ENCODE measurements at regions not wholly inside any gene's neighbourhood (a gene's known extent, or its start where the extent isn't known, plus 50 kb on each side); places are given as distances from the start of the nearest gene placed in this dataset.
A peak's percentile ranks its signal among the peaks of the same experiment; 100 is the strongest.

- TF ChIP-seq CEBPB (IDR thresholded peaks at IDR 0.05; ENCODE audit: borderline replicate concordance in 1 of 2, low read depth in 2 of 2, low read length in 2 of 2) (no peak), MXI1 (IDR thresholded peaks at IDR 0.05; ENCODE audit: low read depth, low read length) (no peak), HDGF (IDR thresholded peaks at IDR 0.05) (no peak), ZBED1 (IDR thresholded peaks at IDR 0.05; ENCODE audit: borderline replicate concordance) (no peak), ZSCAN29 (IDR thresholded peaks at IDR 0.05) (no peak), ZNF384 (IDR thresholded peaks at IDR 0.05; ENCODE audit: borderline replicate concordance, low read depth, low read length) (no peak)
These were observed 296.8 kb downstream of the TENT5A start (continued) for GRCh38 chr6:81455641-81456040.

GRCh38 chr6:81451787-81452186 is 300.7 kb downstream of the TENT5A start:
- no peak for FAIRE-seq
- RAD21 ChIA-PET (ENCODE audit: unreplicated experiment): interaction anchor here (1.2 kb wide), 1 partner anchor 111 kb away, joined by 3 read pairs; no protein-coding TSS in a partner anchor
- in situ Hi-C loops (cut with MboI): no loop called here
- ATAC-seq: peak; percentile 95
- Histone ChIP-seq H3K4me2 (ENCODE audit: control insufficient read depth, insufficient read depth) (no peak overlapping the region), H3K9me3 (replicated peaks; ENCODE audit: control insufficient read depth, insufficient read depth, low read length) (no peaks in the 10 kb centered on the region), H3K4me1 (ENCODE audit: control insufficient read depth, insufficient read depth, low read length) (no peaks in the 10 kb centered on the region), H3K4me3 (no peak overlapping the region), H3K27ac (ENCODE audit: control insufficient read depth, insufficient read depth) (no peak overlapping the region), H3K79me2 (ENCODE audit: control insufficient read depth, insufficient read depth, low read length) (no peaks in the 10 kb centered on the region), H3K27me3 (replicated peaks in 1 of 2; ENCODE audit: control insufficient read depth in 2 of 2, insufficient read depth in 2 of 2, low read length in 1 of 2) (no peaks in the 10 kb centered on the region), H3K36me3 (ENCODE audit: control insufficient read depth in 2 of 2, insufficient read depth in 2 of 2, low read length in 1 of 2) (no peaks in the 10 kb centered on the region), H3K9ac (ENCODE audit: control insufficient read depth, insufficient read depth, low read length) (no peak overlapping the region), H4K20me1 (ENCODE audit: control insufficient read depth, insufficient read depth) (no peaks in the 10 kb centered on the region), H2AFZ (ENCODE audit: control insufficient read depth, low read depth, low read length) (no peak overlapping the region)
- no peak for DNase-seq (ENCODE audit: low read depth, low spot score)
- SMC1A ChIA-PET (ENCODE audit: uncharacterized antibody, unreplicated experiment): interaction anchor here (0.8 to 2.0 kb wide), 5 partner anchors 11 to 569 kb away, joined by 3 to 7 read pairs (median 3); no protein-coding TSS in a partner anchor
- 3% methylated on average over 2 of the region's 2 CpGs for WGBS (ENCODE audit: insufficient coverage, insufficient replicate concordance, low lambda C conversion rate, missing lambda C conversion rate)
- POLR2A ChIA-PET: no interaction called here
- CTCF ChIA-PET: interaction anchor here (1.0 to 3.0 kb wide), 2 partner anchors 8 to 9 kb away, joined by 3 to 9 read pairs; no protein-coding TSS in a partner anchor
- no TSS peak for BruUV-seq (replicated peaks)
- intact Hi-C loops (cut with micrococcal nuclease; ENCODE audit: unreplicated experiment): no loop called here
- no peak for TF ChIP-seq ZNF687 (IDR thresholded peaks at IDR 0.05)
- no peak for TF ChIP-seq POU2F2 (IDR thresholded peaks at IDR 0.05; ENCODE audit: borderline replicate concordance, low read depth, low read length)
- TF ChIP-seq, protein P1, sequence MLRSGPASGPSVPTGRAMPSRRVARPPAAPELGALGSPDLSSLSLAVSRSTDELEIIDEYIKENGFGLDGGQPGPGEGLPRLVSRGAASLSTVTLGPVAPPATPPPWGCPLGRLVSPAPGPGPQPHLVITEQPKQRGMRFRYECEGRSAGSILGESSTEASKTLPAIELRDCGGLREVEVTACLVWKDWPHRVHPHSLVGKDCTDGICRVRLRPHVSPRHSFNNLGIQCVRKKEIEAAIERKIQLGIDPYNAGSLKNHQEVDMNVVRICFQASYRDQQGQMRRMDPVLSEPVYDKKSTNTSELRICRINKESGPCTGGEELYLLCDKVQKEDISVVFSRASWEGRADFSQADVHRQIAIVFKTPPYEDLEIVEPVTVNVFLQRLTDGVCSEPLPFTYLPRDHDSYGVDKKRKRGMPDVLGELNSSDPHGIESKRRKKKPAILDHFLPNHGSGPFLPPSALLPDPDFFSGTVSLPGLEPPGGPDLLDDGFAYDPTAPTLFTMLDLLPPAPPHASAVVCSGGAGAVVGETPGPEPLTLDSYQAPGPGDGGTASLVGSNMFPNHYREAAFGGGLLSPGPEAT (IDR thresholded peaks at IDR 0.05; ENCODE audit: low read depth): peak; percentile 30; the same call in 1 of the 2 replicates
- TF ChIP-seq BHLHE40 (IDR thresholded peaks at IDR 0.05; ENCODE audit: borderline replicate concordance in 1 of 2, low read depth in 2 of 2, low read length in 1 of 2): peak in 1 of 2 experiments; percentile 30; a peak in 1 of 4 replicates
- TF ChIP-seq, protein P2, sequence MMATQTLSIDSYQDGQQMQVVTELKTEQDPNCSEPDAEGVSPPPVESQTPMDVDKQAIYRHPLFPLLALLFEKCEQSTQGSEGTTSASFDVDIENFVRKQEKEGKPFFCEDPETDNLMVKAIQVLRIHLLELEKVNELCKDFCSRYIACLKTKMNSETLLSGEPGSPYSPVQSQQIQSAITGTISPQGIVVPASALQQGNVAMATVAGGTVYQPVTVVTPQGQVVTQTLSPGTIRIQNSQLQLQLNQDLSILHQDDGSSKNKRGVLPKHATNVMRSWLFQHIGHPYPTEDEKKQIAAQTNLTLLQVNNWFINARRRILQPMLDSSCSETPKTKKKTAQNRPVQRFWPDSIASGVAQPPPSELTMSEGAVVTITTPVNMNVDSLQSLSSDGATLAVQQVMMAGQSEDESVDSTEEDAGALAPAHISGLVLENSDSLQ (IDR thresholded peaks at IDR 0.05): no peak
- TF ChIP-seq JUND (IDR thresholded peaks at IDR 0.05; ENCODE audit: low read depth, low read length): peak; percentile 19; the same call in 1 of the 2 replicates
- TF ChIP-seq DPF2 (IDR thresholded peaks at IDR 0.05): peak; percentile 93
- TF ChIP-seq IRF4 (IDR thresholded peaks at IDR 0.05; ENCODE audit: low read depth, low read length): peak; percentile 51; the same call in 1 of the 2 replicates
- no peak for TF ChIP-seq HDAC2 (IDR thresholded peaks at IDR 0.05)
- no peak for TF ChIP-seq RUNX3 (IDR thresholded peaks at IDR 0.05; ENCODE audit: low read length)
- TF ChIP-seq BMI1 (IDR thresholded peaks at IDR 0.05; ENCODE audit: borderline replicate concordance): 0 out of 2 replicates have a peak, but pooled peaks have one; percentile 37
- TF ChIP-seq POLR2A (IDR thresholded peaks at IDR 0.05; ENCODE audit: low read depth, low read length): no peak
